Superior temporal gyrus (tissue), 1 donor: ENCODE measurements at regions not wholly inside any gene's neighbourhood (a gene's known extent, or its start where the extent isn't known, plus 50 kb on each side); places are given as distances from the start of the nearest gene placed in this dataset.
"Not testable (repeated sequence)": the region's sequence is repeated elsewhere in the genome, so short reads cannot be mapped to it uniquely, and the experiment has no call there.

ENCODE experiments used
- DNase-seq: peaks from one replicate; pipeline ENCODE4 v3.0.0-alpha.2; 2016; ENCODE audit errors: extremely low spot score

- DNase-seq: no peak
Measured at GRCh38 chr4:63080934-63081333, 1328.3 kb downstream of the TECRL start.

GRCh38 chr4:63063760-63064159 lies 1345.5 kb downstream of the TECRL start:
- no peak for DNase-seq

DNA sequence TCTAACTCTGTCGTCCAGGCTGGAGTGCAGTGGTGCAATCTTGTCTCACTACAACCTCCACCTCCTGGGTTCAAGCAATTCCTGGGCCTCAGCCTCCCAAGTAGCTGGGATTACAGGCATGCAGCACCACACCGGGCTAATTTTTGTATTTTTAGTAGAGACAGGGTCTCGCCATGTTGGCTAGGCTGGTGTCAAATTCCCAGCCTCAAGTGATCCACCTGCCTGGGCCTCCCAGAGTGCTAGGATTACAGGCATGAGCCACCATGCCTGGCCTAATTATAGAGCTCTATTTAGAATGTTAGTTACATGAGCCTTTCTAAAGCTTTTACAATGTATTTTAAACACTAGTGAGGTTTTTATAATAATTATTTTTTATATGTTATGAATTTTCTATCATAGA lies 1346.4 kb downstream of the TECRL start:
- DNase-seq: not testable (repeated sequence)

DNA sequence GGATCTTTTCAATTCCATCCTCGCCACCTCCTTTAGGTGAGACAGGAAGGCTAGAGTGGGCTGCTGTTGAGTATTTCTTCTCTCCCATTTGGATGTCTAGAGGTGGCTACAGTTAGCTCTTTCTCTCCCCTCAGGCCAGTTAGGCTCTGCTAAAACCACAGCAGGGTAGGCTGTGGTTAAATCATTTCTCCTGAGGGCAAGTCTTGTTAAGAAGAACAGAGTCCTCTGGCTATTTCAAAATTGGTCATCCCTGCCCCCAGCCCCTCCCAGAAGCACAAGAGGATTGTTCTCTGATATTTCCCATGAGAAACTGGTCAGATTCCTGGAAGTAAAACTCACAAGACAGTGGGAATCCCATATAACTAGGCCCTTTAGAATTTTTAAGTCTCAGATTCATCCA lies 1359.5 kb downstream of the TECRL start:
- no peak for DNase-seq

- no peak for DNase-seq
Measured at GRCh38 chr4:63049278-63049677, 1360.0 kb downstream of the TECRL start.

GRCh38 chr4:63036159-63036866 lies 1372.9 kb downstream of the TECRL start:
- DNase-seq: no peak

GRCh38 chr4:63029380-63029779 lies 1379.9 kb downstream of the TECRL start:
- DNase-seq: no peak

- DNase-seq: no peak
Measured at GRCh38 chr4:63020661-63021060, 1388.6 kb downstream of the TECRL start.

- no peak for DNase-seq
Measured at GRCh38 chr4:63017300-63017699, 1392.0 kb downstream of the TECRL start.

- no peak for DNase-seq
Measured at GRCh38 chr4:62970846-62971245, 1438.4 kb downstream of the TECRL start.

GRCh38 chr4:62960415-62960814 lies 1448.8 kb downstream of the TECRL start:
- no peak for DNase-seq

GRCh38 chr4:62953752-62954151 lies 1455.5 kb downstream of the TECRL start:
- no peak for DNase-seq

DNA sequence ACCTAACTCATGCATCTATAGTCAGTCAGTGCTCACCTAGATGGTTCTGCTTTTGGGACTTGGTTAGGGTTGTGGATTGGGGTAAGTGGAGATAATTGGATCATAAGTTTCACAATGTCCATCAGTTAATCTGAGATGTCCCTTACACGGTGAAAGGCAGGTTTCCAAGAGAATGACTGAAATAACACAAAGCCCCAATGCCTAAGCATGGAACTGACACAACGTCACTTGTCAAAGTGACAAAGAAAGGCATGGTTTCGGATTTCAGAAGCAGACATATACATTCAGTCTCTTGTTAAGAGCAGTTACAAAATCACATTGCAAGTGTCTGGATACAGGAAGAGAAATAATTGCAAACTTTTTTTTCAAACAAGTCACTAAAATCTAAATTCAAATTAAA lies 1456.9 kb downstream of the TECRL start:
- no peak for DNase-seq

DNA sequence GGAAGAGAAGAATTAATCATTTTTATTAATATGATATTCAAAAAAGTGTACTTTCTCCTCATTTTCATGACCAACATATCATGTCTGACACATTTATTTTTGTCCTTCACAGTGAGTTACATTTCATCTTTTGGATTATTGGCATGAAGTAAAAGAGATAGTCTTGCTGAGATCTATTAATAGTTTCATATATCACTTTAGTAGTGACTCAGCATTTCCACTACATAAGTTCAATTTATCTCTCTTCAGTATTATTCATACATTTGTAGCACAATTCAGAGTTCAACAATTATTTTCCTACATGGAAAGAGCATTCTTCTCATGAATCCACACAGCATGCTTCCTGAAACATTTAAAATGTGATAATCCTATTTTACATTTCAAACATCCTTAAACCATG lies 1461.1 kb downstream of the TECRL start:
- no peak for DNase-seq

DNA sequence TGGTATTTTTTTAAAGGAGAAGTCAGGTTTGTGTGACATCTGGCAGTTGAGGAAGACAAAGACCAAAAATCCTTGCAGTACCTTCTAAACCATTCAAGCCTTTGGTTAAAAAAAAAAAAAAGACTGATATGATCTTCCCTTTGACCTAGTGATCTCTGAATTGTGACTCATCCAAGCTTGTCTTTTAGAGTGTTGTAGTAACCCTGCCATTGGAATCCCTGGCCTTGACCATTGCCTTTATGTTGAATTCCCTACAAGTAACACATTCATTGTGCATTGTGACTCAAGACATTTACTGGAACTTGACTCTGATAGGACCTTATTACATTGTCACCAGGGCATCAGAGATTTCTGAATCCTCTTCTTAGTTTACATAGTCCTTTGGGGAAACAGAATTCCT lies 1469.0 kb downstream of the TECRL start:
- no peak for DNase-seq

- no peak for DNase-seq
Measured at GRCh38 chr4:62930884-62931283, 1478.4 kb downstream of the TECRL start.

DNA sequence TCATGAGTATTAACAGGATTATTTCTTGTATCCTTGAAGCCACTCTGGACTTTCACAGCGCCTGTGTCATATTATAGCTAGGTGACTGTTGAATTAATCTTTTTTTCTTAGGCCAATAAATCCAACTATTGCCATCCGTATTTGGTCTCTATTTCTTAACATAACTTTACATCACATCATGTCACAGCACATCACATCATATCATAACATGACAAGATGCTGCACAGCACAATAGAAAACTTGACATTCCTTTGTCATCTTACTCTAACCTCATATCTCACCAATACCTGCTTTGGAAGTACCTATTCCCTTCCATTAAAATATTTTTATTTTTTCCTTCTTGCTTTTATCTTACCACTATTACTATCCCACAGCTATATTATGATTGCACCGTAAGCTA lies 1480.8 kb downstream of the TECRL start:
- DNase-seq: no peak

GRCh38 chr4:62927574-62927973 lies 1481.7 kb downstream of the TECRL start:
- no peak for DNase-seq

DNA sequence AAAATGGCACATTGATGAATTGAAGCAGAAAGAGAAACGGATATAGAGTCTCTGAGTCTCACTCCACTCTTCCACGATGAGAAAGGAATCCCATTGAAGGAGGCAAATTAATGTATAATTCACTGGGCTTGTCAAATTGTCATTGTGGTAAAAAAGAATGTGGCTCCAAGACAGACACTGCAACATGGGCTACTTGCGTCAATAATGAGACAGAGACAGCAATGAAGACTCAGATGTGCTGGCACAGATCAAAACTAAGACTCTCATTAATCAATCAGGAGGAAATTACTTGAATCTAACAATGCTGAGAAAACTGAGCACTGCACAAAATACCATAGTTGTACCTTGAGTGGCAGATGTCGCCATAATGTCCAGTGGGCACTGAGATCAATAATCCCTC lies 1485.5 kb downstream of the TECRL start:
- no peak for DNase-seq

- DNase-seq: no peak
Measured at GRCh38 chr4:62917649-62918048, 1491.6 kb downstream of the TECRL start.

DNA sequence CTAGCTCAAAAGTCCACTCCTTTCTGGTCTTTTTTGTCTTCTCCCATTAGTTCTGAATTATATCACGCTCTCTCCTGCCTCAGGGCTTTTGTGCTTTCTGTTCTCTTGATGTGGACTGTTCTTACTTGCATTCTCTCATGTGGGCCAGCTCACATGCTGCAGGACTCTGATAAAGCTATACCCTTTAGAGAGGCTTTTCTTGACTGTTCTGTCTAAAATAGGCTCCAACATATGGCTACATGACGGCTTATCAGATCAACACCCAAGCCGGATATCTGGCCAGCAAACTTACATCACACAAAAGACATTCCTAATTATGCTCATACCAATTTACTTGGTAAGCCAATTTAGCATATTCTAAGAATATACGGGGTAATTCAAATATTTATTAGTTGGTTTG lies 1494.5 kb downstream of the TECRL start:
- DNase-seq: no peak

DNA sequence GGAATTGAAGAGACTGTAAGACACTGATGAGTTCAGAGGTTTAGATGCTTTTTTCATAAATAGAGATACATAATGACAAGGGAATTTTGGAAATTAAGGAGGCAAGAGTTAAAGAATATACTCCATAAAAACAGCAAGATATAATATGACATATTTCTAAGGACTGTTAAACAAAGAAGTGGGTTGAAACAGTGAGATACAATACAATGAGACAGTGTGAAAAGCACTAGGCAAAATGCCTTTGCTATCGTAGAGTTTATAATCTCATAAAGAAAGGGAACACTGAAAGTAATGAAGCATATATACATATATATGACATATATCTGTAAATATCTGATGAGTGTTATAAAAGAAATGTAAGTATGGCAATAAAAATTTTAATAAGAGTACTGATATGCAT lies 1496.2 kb downstream of the TECRL start:
- no peak for DNase-seq

DNA sequence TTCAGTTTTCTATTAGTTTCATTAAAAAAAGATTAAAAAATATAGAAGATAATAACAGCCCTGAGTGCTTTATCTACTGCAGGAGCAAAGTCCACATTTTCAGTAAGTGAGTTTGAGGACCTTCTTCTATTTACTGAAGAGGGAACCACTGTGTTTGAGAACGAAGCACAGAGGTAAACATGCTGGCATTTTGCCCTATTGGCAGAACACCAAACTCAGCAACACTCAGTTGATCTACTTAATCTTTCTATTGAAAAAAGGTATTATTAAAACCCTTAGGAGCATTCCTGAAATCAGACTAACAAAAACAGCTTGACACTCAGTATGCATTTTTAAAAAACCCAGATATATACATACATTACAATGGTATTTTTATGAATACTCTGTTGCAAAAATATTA lies 1496.7 kb downstream of the TECRL start:
- no peak for DNase-seq

DNA sequence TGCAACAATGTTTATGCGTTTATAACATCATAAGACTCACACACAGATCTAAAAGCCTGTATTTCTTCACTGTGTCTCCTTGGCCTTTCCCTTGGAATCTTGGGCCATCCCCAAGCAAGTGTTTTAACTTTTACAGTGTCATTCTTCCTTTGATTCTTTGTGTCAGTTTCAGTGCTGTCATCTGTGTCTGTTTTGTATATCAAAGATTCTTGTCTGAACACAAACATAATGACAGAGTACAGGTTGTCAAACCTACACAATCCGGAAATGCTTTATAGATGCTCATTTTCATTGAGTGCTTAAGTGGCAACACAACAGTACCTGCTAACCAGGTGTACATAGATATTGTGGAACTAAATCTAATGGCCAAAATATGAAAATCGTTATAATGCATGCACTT lies 1500.0 kb downstream of the TECRL start:
- no peak for DNase-seq
